GM19023 (cell line): ENCODE measurements at regions not wholly inside any gene's neighbourhood (a gene's known extent, or its start where the extent isn't known, plus 50 kb on each side); places are given as distances from the start of the nearest gene placed in this dataset.

Source experiments
- ATAC-seq: cut with Tn5 transposase; IDR thresholded peaks from one replicate; pipeline ENCODE4 v1.9.1; 2021; ENCODE audit warnings: mild to moderate bottlenecking, moderate library complexity; ENCODE audit not compliant: unreplicated experiment

GRCh38 chr6:47151232-47151898, 109.2 kb upstream of the ADGRF1 start:
- ATAC-seq, result no peak

GRCh38 chr6:47149554-47149953, 107.4 kb upstream of the ADGRF1 start:
- no peak for ATAC-seq

GRCh38 chr6:47149066-47149465, 106.9 kb upstream of the ADGRF1 start:
- ATAC-seq, result no peak

GRCh38 chr6:47147836-47148344, 105.8 kb upstream of the ADGRF1 start:
- no peak for ATAC-seq

DNA sequence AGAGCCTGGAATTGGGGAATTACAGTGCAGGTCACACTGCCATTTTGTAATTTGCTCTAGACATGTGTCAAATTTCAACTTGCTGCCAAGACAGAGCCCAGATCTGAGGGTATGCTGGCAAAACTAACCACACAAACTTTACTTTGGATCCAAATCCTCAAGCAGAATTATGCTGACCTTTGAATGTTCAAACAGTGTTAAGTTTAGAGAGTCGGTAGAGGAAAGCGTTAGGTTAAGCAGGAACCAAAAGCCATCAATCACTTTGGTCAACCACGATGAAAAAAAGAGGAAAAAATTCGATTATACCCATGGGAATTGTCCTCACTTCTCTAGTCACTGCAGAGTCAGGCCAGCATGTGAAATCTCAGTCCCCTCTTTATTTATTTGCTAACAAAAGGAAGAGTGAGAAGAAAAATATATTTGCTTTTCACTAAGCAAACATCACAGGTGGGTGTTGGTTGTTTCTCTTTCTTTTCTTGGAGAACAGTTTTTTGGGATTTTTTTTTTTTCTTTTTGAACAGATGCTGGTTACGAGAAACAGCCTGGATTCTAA, 105.1 kb upstream of the ADGRF1 start:
- ATAC-seq, result no peak

GRCh38 chr6:47146431-47147174, 104.5 kb upstream of the ADGRF1 start:
- no peak for ATAC-seq

DNA sequence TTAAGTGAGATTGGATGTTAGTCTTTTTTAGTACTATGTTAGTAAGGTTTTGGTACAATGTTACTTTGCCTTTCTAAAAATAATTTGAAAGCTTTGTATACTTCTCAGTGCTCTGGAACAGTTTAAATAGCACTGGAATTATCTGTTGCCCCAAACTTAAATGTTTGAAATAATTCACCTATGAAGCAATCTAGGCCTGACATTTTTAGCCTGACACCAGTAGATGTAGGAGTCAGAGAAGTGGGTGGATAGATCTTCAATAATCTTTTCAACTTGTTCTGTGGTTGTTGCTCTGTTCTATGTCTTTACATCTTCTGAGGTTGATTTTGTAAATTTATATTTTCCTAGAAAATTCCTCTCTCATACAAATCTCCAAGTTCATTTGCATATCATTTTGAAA, 103.1 kb upstream of the ADGRF1 start:
- ATAC-seq, result no peak

- no peak for ATAC-seq
Measured at GRCh38 chr6:47144306-47144705, 102.2 kb upstream of the ADGRF1 start.

- no peak for ATAC-seq
Measured at GRCh38 chr6:47141963-47142362, 99.8 kb upstream of the ADGRF1 start.

DNA sequence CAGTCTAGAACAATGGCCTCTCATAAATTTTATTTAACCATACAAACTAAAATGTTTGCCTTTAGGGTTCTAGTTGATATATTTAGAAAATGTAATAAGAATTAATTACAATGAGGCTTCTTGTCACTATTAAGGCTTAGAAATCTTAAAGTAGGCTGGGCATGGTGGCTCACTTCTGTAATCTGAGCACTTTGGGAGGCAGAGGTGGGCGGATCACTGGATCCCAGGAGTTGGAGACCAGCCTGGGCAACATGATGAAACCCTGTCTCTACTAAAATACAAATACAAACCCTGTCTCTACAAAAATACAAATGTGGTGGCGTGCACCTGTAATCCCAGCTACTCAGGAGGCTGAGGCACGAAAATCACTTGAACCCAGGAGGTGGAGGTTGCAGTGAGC, 99.0 kb upstream of the ADGRF1 start:
- no peak for ATAC-seq

- ATAC-seq, result no peak
Measured at GRCh38 chr6:47138046-47138445, 95.9 kb upstream of the ADGRF1 start.

- ATAC-seq, result no peak
Measured at GRCh38 chr6:47137073-47137472, 94.9 kb upstream of the ADGRF1 start.

DNA sequence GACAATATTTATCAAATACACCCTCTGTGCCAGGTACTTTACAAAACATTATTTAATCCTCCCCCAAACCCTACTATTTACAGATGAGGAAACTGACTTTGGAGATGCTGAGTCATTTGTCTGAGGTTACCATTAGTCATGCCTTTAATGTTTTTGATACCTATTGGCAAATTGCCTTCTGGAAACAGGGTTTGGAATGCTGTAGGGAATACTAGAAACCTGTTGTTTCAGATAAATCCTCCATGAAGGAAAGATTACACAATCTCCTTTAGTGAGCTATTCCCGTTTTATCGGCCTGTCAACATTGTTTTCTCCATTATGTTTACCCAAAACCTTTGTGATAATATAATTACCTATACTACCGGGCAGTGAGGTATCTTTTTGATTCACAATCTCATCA, 93.6 kb upstream of the ADGRF1 start:
- ATAC-seq, result no peak

DNA sequence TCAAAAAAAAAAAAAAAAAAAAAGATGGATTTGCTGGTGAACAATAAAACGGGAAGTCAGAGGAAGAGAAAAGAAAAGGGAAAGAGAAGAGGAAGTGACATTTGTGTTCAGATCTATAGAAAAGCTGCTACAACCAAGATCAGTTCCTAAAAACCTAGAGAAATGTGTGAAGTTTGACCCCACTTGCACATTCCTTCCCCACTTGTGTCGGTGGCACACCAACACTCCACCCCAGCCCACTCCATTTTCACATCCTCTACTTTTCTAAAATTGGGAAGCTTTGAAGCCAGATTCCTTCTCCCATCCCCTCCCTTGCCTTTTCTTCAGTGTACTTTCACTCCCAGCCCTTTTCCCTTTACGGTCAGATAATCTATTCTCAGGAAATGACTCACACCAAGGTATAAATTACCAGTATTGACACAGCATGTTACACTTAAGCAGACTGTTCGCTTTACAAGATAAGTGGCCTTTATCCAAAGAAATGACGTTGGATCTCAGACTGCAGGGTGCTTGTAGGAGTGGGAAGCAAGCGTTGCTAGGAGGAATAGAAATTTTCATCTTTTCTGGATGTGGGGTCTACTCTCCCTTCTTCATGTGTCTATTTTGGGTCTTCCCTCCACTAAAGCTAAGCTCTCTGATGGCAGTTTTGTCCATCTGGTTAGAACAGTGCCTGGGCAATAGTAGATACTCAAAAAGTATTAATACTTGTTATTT, 92.5 kb upstream of the ADGRF1 start:
- no peak for ATAC-seq

DNA sequence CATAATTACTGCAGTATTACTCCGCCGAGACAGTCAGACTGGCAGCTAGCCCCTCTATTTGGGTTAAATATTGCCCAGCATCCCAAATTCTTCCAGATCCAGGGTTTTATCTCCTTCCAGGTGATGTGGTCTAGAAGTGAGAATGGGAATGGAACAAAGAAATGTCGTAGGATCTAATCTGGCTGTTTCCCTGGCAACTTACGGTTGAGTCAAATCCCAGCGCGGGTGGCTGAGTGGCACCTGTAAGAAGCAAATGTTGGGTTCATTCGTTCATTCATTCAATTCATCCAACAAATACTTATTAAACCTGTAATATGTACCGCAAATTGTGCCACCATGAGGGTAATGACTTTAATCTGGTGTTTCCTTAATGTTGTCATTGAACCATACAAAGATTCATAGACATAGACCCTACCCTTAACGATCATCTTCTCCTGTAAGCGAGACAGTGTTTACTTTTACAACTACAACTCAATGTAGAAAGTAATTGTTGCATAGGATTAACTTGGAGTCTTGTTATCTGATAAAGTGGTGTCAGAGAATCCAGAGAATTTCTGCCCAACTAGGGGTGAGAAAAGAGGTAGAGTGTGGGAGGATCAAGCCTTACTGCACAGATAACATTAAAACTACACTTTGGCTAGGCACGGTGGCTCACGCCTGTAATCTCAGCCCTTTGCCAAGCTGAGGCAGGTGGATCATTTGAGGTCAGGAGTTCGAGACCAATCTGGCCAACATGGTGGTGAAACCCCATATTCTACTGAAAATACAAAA, 91.3 kb upstream of the ADGRF1 start:
- no peak for ATAC-seq

DNA sequence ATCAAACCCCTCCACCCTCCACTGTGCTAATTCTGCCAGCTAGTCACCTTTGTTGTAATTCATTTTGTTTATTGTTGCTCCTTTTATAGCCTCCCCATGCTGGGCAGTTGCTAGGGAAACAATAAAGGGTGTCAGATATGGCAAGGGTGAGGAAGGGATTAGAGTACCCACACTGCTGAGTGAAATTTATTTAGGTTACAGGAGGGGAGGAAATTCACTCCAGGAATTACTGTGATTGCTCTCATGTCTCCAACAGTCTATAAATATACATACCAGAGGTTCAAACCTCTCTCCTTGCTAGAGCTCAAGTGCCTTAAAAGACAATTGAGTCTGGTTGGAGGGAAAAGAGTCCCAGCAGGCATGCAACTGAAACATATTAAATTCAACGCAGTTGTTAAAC, 90.6 kb upstream of the ADGRF1 start:
- no peak for ATAC-seq

DNA sequence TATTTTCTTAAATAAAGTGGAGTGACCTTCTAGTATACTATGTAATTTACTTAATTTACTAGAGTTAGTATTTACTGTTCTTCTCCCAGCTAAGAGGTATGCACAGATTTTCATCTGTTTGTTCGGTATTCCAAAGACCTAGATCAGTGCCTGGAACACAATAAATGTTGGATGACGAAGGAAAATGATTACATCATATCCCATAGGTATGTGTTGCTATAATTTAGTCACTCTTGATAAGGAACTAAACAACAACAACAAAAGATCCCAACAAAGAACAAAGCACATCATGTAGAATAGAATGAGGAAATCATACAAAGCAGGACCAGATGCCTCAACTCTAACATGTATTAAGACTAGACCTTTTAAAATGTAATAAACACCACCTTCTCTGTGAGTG, 89.6 kb upstream of the ADGRF1 start:
- ATAC-seq, result no peak

GRCh38 chr6:47130086-47130485, 88.0 kb upstream of the ADGRF1 start:
- no peak for ATAC-seq

DNA sequence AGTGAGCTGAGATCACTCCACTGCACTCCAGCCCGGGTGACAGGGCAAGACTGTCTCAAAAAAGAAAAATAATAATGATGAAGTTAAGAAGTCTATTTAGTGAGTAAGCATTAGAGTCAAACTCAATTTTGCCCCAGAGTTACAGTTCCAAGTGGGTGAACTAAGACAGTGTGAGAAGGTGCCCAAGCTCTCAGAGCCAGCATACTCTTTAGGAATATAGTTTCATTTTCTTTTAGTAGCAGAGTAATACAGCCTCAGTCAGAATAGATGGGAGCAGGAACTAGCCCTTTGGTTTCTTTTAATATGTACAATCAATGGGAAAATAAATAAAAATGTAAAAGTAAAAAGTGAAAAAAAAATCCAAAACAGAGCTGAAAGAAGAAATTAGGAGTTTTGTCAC, 87.0 kb upstream of the ADGRF1 start:
- no peak for ATAC-seq

DNA sequence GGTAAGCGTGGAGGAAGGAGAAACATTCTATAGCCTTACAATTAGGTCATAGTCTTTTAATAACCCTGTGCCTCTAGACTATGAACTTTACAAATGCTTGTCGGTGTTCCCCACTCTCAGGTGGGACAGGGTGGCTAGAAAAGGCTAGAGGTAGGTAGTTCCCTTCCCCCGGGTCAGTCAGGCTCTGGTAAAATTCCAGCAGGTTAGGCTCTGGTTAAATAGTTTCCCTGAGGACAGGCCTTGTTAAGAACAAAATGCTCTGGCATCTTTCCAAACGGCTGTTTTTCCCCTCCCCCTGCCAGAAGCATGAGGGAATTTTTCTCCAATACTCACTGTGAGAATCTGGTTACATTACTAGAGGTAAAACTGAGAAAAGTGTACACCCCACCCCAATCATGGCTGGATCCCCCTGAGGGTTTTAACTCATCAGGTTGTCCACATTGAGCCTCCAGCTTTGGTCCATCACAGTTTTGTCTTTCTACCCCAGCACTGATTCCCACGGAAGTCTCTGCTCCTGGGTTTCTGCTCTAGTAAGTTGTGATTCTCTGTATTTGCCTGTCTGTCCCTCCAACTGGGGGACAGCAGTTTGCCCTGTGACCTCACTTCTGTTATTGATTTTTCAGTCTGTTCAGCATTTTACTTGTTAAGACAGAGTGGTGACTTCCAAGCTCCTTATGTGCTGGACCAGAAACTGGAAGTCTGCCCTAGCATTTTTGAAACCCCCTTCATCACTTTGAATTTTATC, 84.7 kb upstream of the ADGRF1 start:
- no peak for ATAC-seq
